ENCODE measurements at regions not wholly inside any gene's neighbourhood (a gene's known extent, or its start where the extent isn't known, plus 50 kb on each side); places are given as distances from the start of the nearest gene placed in this dataset.

DNA sequence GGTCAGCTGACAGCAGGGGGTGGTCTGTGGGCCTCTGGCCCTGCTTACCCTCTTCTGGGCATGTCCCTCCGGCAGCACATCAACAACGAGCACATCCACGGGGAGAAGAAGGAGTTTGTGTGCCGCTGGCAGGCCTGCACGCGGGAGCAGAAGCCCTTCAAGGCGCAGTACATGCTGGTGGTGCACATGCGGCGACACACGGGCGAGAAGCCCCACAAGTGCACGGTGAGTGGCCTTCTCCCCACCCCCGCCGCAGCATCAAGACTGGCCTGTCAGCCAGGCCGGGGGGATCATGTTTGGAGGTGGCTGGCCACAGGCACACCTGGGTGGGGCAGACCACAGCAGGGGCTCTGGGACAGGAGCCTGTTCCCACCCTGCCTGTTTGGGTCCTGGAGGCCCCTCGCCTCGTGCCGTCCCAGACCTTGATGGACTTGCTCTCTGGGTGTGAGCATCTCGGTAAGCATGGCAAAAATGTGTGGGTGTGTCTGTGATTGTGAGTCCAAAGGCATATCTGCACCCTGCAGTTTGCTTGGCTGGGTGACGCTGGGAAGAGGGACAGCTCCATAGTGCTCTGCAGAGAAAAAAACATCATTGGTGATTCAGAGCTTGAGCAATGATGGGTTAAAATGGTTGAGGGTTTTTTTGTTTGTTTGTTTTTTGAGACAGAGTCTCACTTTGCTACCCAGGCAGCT, 242.8 kb downstream of the GLI2 start:
- TF ChIP-seq, protein P1, sequence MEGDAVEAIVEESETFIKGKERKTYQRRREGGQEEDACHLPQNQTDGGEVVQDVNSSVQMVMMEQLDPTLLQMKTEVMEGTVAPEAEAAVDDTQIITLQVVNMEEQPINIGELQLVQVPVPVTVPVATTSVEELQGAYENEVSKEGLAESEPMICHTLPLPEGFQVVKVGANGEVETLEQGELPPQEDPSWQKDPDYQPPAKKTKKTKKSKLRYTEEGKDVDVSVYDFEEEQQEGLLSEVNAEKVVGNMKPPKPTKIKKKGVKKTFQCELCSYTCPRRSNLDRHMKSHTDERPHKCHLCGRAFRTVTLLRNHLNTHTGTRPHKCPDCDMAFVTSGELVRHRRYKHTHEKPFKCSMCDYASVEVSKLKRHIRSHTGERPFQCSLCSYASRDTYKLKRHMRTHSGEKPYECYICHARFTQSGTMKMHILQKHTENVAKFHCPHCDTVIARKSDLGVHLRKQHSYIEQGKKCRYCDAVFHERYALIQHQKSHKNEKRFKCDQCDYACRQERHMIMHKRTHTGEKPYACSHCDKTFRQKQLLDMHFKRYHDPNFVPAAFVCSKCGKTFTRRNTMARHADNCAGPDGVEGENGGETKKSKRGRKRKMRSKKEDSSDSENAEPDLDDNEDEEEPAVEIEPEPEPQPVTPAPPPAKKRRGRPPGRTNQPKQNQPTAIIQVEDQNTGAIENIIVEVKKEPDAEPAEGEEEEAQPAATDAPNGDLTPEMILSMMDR (conservative IDR thresholded peaks at IDR 0.05), result no peak
- no peak for TF ChIP-seq ZFX (IDR thresholded peaks at IDR 0.05)
- H3K27ac ChIP-seq, result no peak overlapping the region

DNA sequence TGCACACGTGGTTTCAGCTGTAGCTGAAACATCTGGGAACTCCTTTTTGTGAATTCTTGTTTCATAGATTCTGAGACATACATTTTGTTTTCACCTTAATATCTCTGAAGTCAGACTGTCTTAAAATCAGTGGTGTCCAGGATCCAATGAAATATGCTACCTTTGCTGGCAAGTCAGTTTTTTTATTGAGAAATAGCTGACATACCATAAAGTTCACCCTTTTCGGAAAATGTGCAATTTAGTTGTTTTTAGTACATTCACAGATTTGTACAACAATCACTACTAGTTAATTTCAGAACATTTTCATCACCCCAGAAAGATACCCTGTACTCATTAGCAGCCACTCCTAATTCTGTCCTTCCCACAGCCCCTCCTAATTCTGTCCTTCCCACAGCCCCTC, 243.7 kb downstream of the GLI2 start:
- TF ChIP-seq, protein P1 (conservative IDR thresholded peaks at IDR 0.05), result no peak
- no peak for TF ChIP-seq ZFX (IDR thresholded peaks at IDR 0.05)
- H3K27ac ChIP-seq, result no peak overlapping the region

DNA sequence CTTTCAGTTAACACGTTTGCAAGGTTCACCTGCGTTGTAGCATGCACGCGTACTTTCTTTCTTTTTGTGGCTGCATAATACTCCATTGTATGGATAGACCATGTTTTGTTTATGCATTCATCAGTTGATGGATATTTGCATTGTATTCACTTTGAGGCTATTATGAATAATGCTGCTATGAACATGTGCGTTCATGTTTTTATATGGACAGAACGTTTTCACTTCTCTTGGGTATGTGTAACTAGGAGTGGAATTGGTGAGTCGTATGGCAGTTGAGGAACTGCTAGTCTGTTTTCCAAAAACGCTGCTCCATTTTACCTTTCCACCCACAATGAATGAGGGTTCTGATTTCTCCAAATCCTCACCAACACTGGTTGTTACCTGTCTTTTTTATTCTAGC, 244.3 kb downstream of the GLI2 start:
- no peak overlapping the region for H3K27ac ChIP-seq
- TF ChIP-seq, protein P1 (conservative IDR thresholded peaks at IDR 0.05), result no peak
- no peak for TF ChIP-seq ZFX (IDR thresholded peaks at IDR 0.05)

DNA sequence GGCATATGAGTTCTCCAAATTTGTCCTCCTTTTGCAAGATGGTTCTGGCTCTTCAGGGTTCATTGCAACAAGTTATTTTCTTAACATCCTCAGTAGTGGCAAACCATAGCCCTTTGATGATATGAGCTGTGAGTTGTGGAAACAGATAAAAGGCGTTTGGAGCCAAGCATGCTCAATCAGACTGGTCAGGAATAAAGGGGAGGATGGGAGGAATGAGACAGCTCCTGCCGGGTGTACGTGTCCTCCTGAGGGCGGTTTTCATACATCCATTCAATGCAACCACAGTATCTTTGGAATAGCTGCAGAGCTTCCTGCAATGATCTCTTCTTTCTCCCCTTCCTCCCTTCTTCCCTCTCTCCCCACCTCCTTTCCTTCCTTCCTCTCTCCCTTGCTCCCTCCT, 245.8 kb downstream of the GLI2 start:
- TF ChIP-seq, protein P1 (conservative IDR thresholded peaks at IDR 0.05), result no peak
- TF ChIP-seq ZFX (IDR thresholded peaks at IDR 0.05), result no peak
- no peak overlapping the region for H3K27ac ChIP-seq

DNA sequence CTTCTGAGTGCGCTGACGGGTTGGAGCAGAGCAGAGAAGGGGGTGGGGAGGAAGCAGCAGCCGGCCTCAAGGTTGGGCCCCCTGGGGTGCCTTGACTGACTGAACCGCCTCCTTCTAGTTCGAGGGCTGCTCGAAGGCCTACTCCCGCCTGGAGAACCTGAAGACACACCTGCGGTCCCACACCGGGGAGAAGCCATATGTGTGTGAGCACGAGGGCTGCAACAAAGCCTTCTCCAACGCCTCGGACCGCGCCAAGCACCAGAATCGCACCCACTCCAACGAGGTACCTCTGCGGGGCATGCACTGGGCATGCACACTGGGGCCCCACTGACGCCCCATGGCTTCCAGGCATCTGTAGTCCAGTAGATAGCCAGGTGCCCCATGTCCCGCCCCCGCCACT, 246.9 kb downstream of the GLI2 start:
- TF ChIP-seq, protein P1 (conservative IDR thresholded peaks at IDR 0.05), result no peak
- TF ChIP-seq ZFX (IDR thresholded peaks at IDR 0.05), result no peak
- H3K27ac ChIP-seq, result no peak overlapping the region

DNA sequence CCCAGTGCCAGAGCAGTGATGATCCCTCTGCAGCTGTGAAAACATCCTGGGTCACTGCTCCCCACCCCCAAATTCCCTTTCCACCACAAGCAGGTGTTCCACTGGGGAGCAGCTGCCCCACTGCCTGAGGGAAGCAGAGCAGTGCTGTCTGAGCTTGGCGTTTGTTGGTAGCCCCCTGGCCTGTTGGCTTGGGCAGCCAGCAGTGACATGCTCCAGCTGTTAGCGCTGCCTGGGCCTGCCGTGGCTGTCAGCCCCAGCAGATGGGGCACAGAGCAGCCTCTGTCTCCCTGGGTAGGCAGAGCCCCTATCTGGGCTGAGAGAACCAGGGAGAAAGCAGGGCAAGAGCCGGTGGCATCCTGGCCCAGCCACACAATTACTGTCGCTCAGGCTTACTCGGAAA, 247.7 kb downstream of the GLI2 start:
- no peak for TF ChIP-seq ZFX (IDR thresholded peaks at IDR 0.05)
- TF ChIP-seq, protein P1 (conservative IDR thresholded peaks at IDR 0.05), result no peak
- H3K27ac ChIP-seq, result no peak overlapping the region

DNA sequence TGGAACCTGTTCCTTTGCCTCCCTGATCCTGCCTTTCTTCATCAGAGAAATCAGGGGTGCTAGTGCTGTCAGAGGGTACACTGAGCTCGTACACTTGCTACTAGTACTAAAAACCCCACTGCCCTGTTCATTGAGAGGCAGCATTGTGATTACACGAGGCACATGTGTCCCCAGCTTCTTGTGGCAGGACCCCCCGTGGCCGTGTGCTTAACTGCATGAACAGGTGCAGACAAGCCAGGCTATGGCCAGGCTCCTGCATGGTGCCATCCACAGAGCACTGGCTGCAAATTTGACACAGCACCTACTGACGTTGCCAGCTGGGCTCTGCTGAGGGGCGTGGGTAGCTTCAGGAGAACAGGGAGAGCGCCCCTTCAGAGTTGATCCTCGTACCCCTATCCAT, 248.4 kb downstream of the GLI2 start:
- H3K27ac ChIP-seq, result no peak overlapping the region
- TF ChIP-seq ZFX (IDR thresholded peaks at IDR 0.05), result no peak
- TF ChIP-seq, protein P1 (conservative IDR thresholded peaks at IDR 0.05), result no peak

All from C4-2B (cell line).